Gastroesophageal sphincter (tissue), 4 donors: ENCODE measurements at regions not wholly inside any gene's neighbourhood (a gene's known extent, or its start where the extent isn't known, plus 50 kb on each side); places are given as distances from the start of the nearest gene placed in this dataset.

Experiments used
- ATAC-seq: fragments of 150-250 bp; one replicate; pipeline ENCODE4 v1.9.1; 2016; ENCODE audit warnings: mild to moderate bottlenecking, moderate library complexity
- H3K27ac ChIP-seq, 4 donors: fragments of 200-600 bp; sonication (generic) in 3 of 4; 1 replicate in 3 of 4; 2 replicates in 1 of 4; pipeline ENCODE4 v1.5.1; 2016 to 2019
- H3K27me3 ChIP-seq: fragments of 200-600 bp; sonication (generic); one replicate; pipeline ENCODE4 v1.5.1; 2019
- H3K36me3 ChIP-seq, 2 donors: fragments of 200-600 bp; sonication (generic); one replicate each; pipeline ENCODE4 v1.5.1; 2019; ENCODE audit warnings: control low read depth in 1 of 2
- H3K4me1 ChIP-seq, 3 donors: fragments of 200-600 bp; sonication (generic); 1 replicate in 2 of 3; 2 replicates in 1 of 3; pipeline ENCODE4 v1.5.1; 2016 to 2019; ENCODE audit warnings: control low read depth in 2 of 3
- H3K4me3 ChIP-seq, 2 donors: fragments of 200-600 bp; sonication (generic); one replicate each; pipeline ENCODE4 v1.5.1; 2019; ENCODE audit warnings: mild to moderate bottlenecking in 1 of 2, moderate library complexity in 1 of 2
- H3K9me3 ChIP-seq, 3 donors: fragments of 200-600 bp; sonication (generic); one replicate each; pipeline ENCODE4 v1.5.1; 2017 to 2019; ENCODE audit warnings: control low read depth in 2 of 3
- EP300 ChIP-seq: sonication (generic); formaldehyde crosslinking; IDR thresholded peaks from one replicate; pipeline ENCODE4 v1.6.1; 2017; ENCODE audit warnings: antibody characterized with exemption, mild to moderate bottlenecking
- POLR2A ChIP-seq, 2 donors: fragments of 450-650 bp; IDR thresholded peaks; one replicate each; pipeline ENCODE4 v1.6.1; 2017; ENCODE audit warnings: antibody characterized with exemption in 2 of 2, mild to moderate bottlenecking in 2 of 2, moderate library complexity in 1 of 2
- POLR2AphosphoS5 ChIP-seq: sonication (generic); formaldehyde crosslinking; IDR thresholded peaks from one replicate; pipeline ENCODE4 v1.6.1; 2017; ENCODE audit warnings: antibody characterized with exemption
- WGBS, 2 donors: methylation state at CpG; one replicate each; pipeline ENCODE4 v1.1.5; 2018; ENCODE audit warnings: low coverage in 1 of 2; 5-methylcytosine and 5-hydroxymethylcytosine counted together
- TF ChIP-seq, protein P1 (sequence below), 4 experiments: fragments of 200-600 bp in 2 of 4; fragments of 450-650 bp in 2 of 4; sonication (generic) in 1 of 4; IDR thresholded peaks; one replicate each; pipeline ENCODE4 v1.5.1; 2017 to 2019; ENCODE audit warnings: antibody characterized with exemption in 4 of 4, mild to moderate bottlenecking in 2 of 4, moderate library complexity in 2 of 4

DNA sequence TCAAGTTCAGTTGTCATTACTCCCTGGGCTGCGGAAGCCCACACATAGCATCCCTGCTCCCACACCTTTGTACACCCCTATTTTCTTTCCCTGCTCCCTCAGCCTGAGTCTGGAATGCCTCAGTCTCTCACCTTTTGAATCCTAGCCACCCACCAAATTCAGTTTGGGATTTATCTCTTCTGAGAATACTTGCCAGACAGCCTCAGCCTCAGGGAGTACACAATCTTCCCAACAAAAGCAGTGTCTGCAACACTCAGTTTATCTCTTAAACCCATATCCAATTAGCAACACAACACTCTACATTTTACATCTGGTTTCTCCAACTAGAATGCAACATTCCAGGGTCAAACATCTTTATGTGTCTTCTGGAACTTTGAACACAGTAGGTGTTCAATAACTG, 190.2 kb downstream of the GPAM start:
- ATAC-seq: no peak
- WGBS, 2 donors: 77 to 83% methylated on average over 1 of the region's 1 CpG
- no peaks in the 10 kb centered on the region for H3K4me1 ChIP-seq
- TF ChIP-seq POLR2AphosphoS5 (no peak), EP300 (no peak), POLR2A (IDR thresholded peaks at IDR 0.05) (no peak)
- TF ChIP-seq, protein P1, sequence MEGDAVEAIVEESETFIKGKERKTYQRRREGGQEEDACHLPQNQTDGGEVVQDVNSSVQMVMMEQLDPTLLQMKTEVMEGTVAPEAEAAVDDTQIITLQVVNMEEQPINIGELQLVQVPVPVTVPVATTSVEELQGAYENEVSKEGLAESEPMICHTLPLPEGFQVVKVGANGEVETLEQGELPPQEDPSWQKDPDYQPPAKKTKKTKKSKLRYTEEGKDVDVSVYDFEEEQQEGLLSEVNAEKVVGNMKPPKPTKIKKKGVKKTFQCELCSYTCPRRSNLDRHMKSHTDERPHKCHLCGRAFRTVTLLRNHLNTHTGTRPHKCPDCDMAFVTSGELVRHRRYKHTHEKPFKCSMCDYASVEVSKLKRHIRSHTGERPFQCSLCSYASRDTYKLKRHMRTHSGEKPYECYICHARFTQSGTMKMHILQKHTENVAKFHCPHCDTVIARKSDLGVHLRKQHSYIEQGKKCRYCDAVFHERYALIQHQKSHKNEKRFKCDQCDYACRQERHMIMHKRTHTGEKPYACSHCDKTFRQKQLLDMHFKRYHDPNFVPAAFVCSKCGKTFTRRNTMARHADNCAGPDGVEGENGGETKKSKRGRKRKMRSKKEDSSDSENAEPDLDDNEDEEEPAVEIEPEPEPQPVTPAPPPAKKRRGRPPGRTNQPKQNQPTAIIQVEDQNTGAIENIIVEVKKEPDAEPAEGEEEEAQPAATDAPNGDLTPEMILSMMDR (IDR thresholded peaks at IDR 0.05): no peak
- no peaks in the 10 kb centered on the region for H3K36me3 ChIP-seq
- H3K9me3 ChIP-seq: peaks cover 0 to 8% (median 0%) of the 10 kb centered on the region in 3 donors
- no peak overlapping the region for H3K27ac ChIP-seq
- H3K27me3 ChIP-seq: peaks cover 10% of the 10 kb centered on the region
- H3K4me3 ChIP-seq: no peak overlapping the region

DNA sequence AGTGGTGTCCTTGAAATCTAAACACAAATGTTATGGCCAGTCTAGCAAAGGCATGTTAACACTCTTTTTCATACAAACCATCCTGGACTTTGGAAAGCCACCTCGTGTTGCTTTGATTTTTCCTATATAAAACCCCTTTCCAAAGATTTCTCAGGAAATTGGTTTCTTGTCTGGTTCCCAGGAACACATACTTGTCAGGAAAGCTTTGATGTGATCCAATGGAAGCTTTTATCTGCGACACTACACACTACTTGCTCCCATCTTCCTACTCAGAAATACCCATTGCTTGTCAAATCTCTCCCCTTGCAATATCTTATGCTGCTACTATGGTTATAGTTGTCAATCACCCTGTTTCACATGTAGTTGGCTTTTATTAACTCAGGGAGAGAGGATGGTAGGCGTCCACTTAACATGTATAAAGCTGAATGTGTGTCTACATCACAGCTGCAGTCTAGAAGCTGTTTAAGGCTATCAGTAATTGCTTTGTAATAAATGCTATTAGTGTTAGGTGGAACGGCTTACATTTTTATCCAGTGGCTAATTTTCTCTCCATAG, 189.6 kb downstream of the GPAM start:
- Histone ChIP-seq H3K36me3 (no peaks in the 10 kb centered on the region), H3K27ac (no peak overlapping the region), H3K27me3 (peaks cover 5% of the 10 kb centered on the region), H3K4me1 (no peaks in the 10 kb centered on the region), H3K4me3 (no peak overlapping the region), H3K9me3 (peaks cover 0 to 8% (median 0%) of the 10 kb centered on the region in 3 donors)
- TF ChIP-seq EP300 (no peak), POLR2AphosphoS5 (no peak), POLR2A (IDR thresholded peaks at IDR 0.05) (no peak)
- TF ChIP-seq, protein P1 (IDR thresholded peaks at IDR 0.05): no peak
- ATAC-seq: no peak
- WGBS, 2 donors: 69 to 71% methylated on average over 4 of the region's 4 CpGs

DNA sequence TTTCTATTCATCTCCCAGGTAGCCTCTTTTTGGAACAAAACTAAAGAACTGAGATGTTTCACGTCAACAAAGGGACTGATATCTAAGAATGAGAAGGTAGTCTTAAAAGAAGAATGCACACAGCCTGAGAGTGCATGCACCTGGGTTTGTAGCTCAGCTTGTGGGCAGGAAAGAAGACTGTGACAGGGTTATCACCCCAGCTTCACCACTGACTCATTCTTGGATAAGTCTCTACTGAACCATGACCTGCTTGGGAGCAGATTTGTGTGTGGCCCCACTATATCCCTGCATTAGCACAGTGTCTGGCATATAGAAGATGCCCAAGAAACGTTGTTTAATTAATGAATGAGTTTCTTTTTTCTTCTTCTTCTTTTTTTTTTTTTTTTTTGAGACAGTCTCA, 187.5 kb downstream of the GPAM start:
- no peak overlapping the region for H3K4me3 ChIP-seq
- TF ChIP-seq, protein P1 (IDR thresholded peaks at IDR 0.05): no peak
- TF ChIP-seq POLR2A (IDR thresholded peaks at IDR 0.05): no peak
- no peak for TF ChIP-seq EP300
- no peak for TF ChIP-seq POLR2AphosphoS5
- peaks cover 0 to 8% (median 0%) of the 10 kb centered on the region in 3 donors for H3K9me3 ChIP-seq
- no peak overlapping the region for H3K27ac ChIP-seq
- 70 to 71% methylated on average over 2 of the region's 2 CpGs for WGBS, 2 donors
- H3K4me1 ChIP-seq: peaks cover 0 to 4% (median 0%) of the 10 kb centered on the region in 3 donors
- H3K36me3 ChIP-seq: no peaks in the 10 kb centered on the region
- H3K27me3 ChIP-seq: peaks cover 5% of the 10 kb centered on the region
- no peak for ATAC-seq

DNA sequence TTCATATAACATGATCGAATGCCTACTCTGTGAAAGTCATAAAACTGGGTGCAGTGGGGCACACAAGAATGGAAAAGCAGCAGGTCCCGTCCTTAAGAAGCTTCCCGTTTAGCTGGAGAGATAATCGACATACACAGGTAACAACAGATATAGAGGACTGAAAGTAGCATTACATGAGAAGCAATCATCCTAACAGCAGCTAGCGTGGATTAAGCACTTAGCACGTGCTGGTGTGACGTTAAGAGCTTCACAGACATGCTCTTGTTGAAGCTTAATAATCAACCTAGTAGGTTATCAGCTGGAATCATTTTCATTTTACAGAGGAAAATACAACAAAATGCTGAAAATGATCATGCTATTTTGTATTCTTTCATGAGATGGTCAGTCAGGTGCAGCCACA, 184.8 kb downstream of the GPAM start:
- 76 to 80% methylated on average over 6 to 7 of the region's 7 CpGs for WGBS, 2 donors
- TF ChIP-seq POLR2AphosphoS5 (no peak), POLR2A (IDR thresholded peaks at IDR 0.05) (no peak), EP300 (no peak)
- TF ChIP-seq, protein P1 (IDR thresholded peaks at IDR 0.05): no peak
- peaks cover 0 to 8% (median 0%) of the 10 kb centered on the region in 3 donors for H3K9me3 ChIP-seq
- H3K27ac ChIP-seq: no peak overlapping the region
- no peak overlapping the region for H3K4me3 ChIP-seq
- peaks cover 5% of the 10 kb centered on the region for H3K27me3 ChIP-seq
- ATAC-seq: no peak
- H3K36me3 ChIP-seq: no peaks in the 10 kb centered on the region
- H3K4me1 ChIP-seq: peaks cover 0 to 5% (median 0%) of the 10 kb centered on the region in 3 donors

DNA sequence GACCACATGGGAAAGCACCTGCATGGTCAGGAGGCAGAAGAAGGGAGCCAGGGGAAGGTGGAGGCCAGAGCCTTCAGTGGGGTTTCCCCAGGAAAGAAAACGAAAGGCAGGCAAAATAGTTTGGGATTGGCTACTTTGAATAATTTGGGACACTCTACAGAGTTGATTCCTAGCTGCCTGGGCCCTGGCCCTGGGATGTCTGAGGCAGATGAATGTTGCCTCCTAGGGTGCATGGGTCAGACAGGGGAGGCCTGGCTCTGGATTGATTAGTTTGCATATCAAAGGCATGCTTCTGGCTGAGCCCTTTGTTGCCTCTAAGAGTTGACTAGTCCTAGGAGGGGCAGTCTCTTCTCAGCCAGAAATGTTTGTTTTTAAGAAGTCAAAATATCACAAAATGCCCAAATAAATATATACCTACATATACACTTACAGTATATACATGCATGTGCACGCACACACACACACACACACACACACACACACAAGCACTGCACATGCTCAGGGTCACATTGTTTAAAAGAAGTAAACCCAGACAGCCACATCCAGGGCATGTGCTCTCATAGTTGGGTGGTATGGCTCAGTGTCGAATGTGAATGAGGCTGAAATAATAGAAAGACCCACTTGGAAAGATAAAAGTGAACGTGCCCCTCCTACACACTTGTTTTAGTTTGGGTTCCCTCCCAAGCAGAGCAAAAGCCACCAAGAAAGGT, 184.2 kb downstream of the GPAM start:
- H3K4me3 ChIP-seq: no peak overlapping the region
- H3K27me3 ChIP-seq: peaks cover 5% of the 10 kb centered on the region
- H3K27ac ChIP-seq: no peak overlapping the region
- peaks cover 0 to 5% (median 0%) of the 10 kb centered on the region in 3 donors for H3K4me1 ChIP-seq
- no peaks in the 10 kb centered on the region for H3K36me3 ChIP-seq
- no peak for TF ChIP-seq POLR2AphosphoS5
- TF ChIP-seq EP300: no peak
- TF ChIP-seq, protein P1 (IDR thresholded peaks at IDR 0.05): no peak
- no peak for TF ChIP-seq POLR2A (IDR thresholded peaks at IDR 0.05)
- peaks cover 0 to 8% (median 0%) of the 10 kb centered on the region in 3 donors for H3K9me3 ChIP-seq
- ATAC-seq: no peak
- 50 to 55% methylated on average over 3 to 4 of the region's 4 CpGs for WGBS, 2 donors
